Esophagus squamous epithelium (tissue), 5 donors: ENCODE measurements at regions not wholly inside any gene's neighbourhood (a gene's known extent, or its start where the extent isn't known, plus 50 kb on each side); places are given as distances from the start of the nearest gene placed in this dataset.

Experiments
- DNase-seq: peaks from one replicate; lab custom pipeline; 2025; lab: John Stamatoyannopoulos, UW
- H3K27ac ChIP-seq, 4 donors: fragments of 200-600 bp; sonication (generic); one replicate each; pipeline ENCODE4 v1.5.1; 2016 to 2019; ENCODE audit warnings: mild to moderate bottlenecking in 1 of 4
- H3K27me3 ChIP-seq, 4 donors: fragments of 200-600 bp; sonication (generic); 1 replicate in 3 of 4; 2 replicates in 1 of 4; pipeline versions ENCODE4 v1.5.1 to v1.6.0; 2017 to 2021; ENCODE audit warnings: antibody characterized with exemption in 1 of 4
- H3K36me3 ChIP-seq, 3 donors: fragments of 200-600 bp; sonication (generic); one replicate each; pipeline ENCODE4 v1.5.1; 2016 to 2019
- H3K4me1 ChIP-seq, 3 donors: fragments of 200-600 bp; sonication (generic); one replicate each; pipeline ENCODE4 v1.5.1; 2017 to 2019
- H3K4me3 ChIP-seq, 4 donors: fragments of 200-600 bp; sonication (generic); 1 replicate in 3 of 4; 2 replicates in 1 of 4; pipeline ENCODE4 v1.5.1; 2016 to 2019; ENCODE audit warnings: mild to moderate bottlenecking in 2 of 4, moderate library complexity in 1 of 4
- H3K9me3 ChIP-seq, 3 donors: fragments of 200-600 bp; sonication (generic); one replicate each; pipeline ENCODE4 v1.5.1; 2016 to 2019
- POLR2A ChIP-seq, 4 donors: fragments of 450-650 bp; IDR thresholded peaks; one replicate each; pipeline ENCODE4 v1.6.1; 2017; ENCODE audit warnings: antibody characterized with exemption in 4 of 4, mild to moderate bottlenecking in 4 of 4, moderate library complexity in 3 of 4
- WGBS, 2 donors: methylation state at CpG; one replicate each; pipeline ENCODE4 v1.1.5; 2018; 5-methylcytosine and 5-hydroxymethylcytosine counted together
- intact Hi-C: fragments of 100-400 bp; cut with DNase I; formaldehyde crosslinking; loops from one replicate; pipeline ENCODE4 v1.15.0; 2022
- TF ChIP-seq, protein P1 (sequence below), 6 experiments: fragments of 450-650 bp in 4 of 6; fragments of 200-600 bp in 2 of 6; sonication (generic) in 2 of 6; IDR thresholded peaks; one replicate each; pipeline ENCODE4 v1.5.1; 2016 to 2019; ENCODE audit warnings: antibody characterized with exemption in 6 of 6, mild to moderate bottlenecking in 4 of 6, moderate library complexity in 4 of 6
- donor health status: DM: yes; HTN: yes; CAD: no.

- Histone ChIP-seq H3K27ac (no peak overlapping the region), H3K36me3 (no peaks in the 10 kb centered on the region), H3K4me1 (no peaks in the 10 kb centered on the region), H3K27me3 (peaks cover 0 to 92% (median 0%) of the 10 kb centered on the region in 4 donors), H3K9me3 (no peaks in the 10 kb centered on the region), H3K4me3 (no peak overlapping the region)
- 73 to 74% methylated on average over 2 of the region's 2 CpGs for WGBS, 2 donors
- TF ChIP-seq, protein P1, sequence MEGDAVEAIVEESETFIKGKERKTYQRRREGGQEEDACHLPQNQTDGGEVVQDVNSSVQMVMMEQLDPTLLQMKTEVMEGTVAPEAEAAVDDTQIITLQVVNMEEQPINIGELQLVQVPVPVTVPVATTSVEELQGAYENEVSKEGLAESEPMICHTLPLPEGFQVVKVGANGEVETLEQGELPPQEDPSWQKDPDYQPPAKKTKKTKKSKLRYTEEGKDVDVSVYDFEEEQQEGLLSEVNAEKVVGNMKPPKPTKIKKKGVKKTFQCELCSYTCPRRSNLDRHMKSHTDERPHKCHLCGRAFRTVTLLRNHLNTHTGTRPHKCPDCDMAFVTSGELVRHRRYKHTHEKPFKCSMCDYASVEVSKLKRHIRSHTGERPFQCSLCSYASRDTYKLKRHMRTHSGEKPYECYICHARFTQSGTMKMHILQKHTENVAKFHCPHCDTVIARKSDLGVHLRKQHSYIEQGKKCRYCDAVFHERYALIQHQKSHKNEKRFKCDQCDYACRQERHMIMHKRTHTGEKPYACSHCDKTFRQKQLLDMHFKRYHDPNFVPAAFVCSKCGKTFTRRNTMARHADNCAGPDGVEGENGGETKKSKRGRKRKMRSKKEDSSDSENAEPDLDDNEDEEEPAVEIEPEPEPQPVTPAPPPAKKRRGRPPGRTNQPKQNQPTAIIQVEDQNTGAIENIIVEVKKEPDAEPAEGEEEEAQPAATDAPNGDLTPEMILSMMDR (IDR thresholded peaks at IDR 0.05) = no peak
- no peak for TF ChIP-seq POLR2A (IDR thresholded peaks at IDR 0.05)
- intact Hi-C loops = no loop called here
- no peak for DNase-seq
Observed at GRCh38 chr9:93821307-93821703, 133.8 kb downstream of the BARX1 start.

DNA sequence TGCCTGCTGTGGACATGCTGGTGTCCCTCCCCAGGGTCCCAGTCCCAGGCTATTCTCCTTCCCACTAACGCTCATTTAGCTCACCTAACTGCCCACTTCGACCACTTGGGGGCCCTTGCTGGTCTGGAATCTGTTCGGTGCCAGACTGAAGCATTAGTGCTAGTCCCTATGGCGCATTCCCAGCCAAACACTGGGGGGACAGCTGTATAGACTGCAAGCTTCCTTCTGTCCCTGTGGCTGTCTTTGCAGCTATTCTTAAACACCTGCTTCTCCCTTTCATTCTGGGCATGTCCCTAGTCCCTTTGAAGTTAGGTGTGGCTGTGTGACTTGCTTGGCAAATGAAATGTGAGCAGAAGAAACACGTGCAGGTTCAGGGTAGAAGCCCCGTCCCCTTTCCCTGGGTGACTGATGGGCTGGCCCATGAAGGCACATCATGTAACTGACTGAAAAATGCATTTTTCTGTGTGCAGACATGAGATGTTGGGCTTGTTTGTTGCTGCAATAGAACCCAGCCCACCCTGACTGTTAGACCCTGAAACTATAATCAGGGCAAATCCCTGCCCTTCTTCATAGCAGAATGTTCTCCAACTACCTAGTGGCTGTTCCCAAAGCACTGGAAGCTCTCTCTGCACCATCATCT, 134.4 kb downstream of the BARX1 start:
- H3K9me3 ChIP-seq = no peaks in the 10 kb centered on the region
- intact Hi-C loops = no loop called here
- no peak for TF ChIP-seq POLR2A (IDR thresholded peaks at IDR 0.05)
- TF ChIP-seq, protein P1 (IDR thresholded peaks at IDR 0.05) = no peak
- DNase-seq = no peak
- H3K4me1 ChIP-seq = no peaks in the 10 kb centered on the region
- peaks cover 0 to 89% (median 0%) of the 10 kb centered on the region in 4 donors for H3K27me3 ChIP-seq
- WGBS, 2 donors = 34 to 44% methylated on average over 4 to 6 of the region's 6 CpGs
- H3K4me3 ChIP-seq = no peak overlapping the region
- no peaks in the 10 kb centered on the region for H3K36me3 ChIP-seq
- H3K27ac ChIP-seq = no peak overlapping the region

GRCh38 chr9:93819905-93820304, 135.2 kb downstream of the BARX1 start:
- DNase-seq = no peak
- H3K27me3 ChIP-seq = peaks cover 0 to 88% (median 0%) of the 10 kb centered on the region in 4 donors
- H3K36me3 ChIP-seq = no peaks in the 10 kb centered on the region
- TF ChIP-seq, protein P1 (IDR thresholded peaks at IDR 0.05) = no peak
- no peak for TF ChIP-seq POLR2A (IDR thresholded peaks at IDR 0.05)
- intact Hi-C loops = no loop called here
- WGBS, 2 donors = 87 to 90% methylated on average over 2 to 3 of the region's 5 CpGs
- no peaks in the 10 kb centered on the region for H3K4me1 ChIP-seq
- H3K27ac ChIP-seq = no peak overlapping the region
- H3K9me3 ChIP-seq = no peaks in the 10 kb centered on the region
- no peak overlapping the region for H3K4me3 ChIP-seq

GRCh38 chr9:93818827-93819472, 136.2 kb downstream of the BARX1 start:
- no peak for DNase-seq
- Histone ChIP-seq H3K9me3 (no peaks in the 10 kb centered on the region), H3K4me1 (no peaks in the 10 kb centered on the region), H3K36me3 (no peaks in the 10 kb centered on the region), H3K27ac (no peak overlapping the region), H3K27me3 (peaks cover 0 to 88% (median 0%) of the 10 kb centered on the region in 4 donors), H3K4me3 (no peak overlapping the region)
- TF ChIP-seq, protein P1 (IDR thresholded peaks at IDR 0.05) = no peak
- TF ChIP-seq POLR2A (IDR thresholded peaks at IDR 0.05) = no peak
- 39% methylated on average over 2 of the region's 17 CpGs; no CpG with 5 or more reads in 1 of the 2 donors for WGBS, 2 donors
- intact Hi-C loops = no loop called here

DNA sequence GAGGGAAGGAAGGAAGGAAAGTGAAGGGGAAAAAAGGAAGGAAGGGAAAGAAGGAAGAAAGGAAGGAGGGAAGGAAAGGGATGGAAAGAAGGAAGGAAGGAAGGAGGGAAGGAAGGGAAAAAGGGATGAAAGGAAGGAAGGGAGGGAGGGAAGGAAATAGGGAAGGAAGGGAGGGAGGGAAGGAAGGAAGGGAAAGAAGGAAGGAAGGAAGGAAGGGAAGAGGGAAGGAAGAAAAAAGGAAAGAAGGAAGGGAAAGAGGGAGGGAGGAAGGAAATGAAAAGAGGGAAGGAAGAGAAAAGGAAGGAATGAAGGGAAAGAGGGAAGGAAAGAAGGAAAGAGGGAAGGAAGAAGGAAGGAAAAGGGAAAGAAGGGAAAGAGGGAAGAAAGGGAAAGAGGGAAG, 136.9 kb downstream of the BARX1 start:
- intact Hi-C loops = no loop called here
- DNase-seq = no peak

More for the DNA sequence above, 136.9 kb downstream of the BARX1 start:
- Histone ChIP-seq H3K27ac (no peak overlapping the region), H3K4me3 (no peak overlapping the region), H3K27me3 (peaks cover 0 to 89% (median 0%) of the 10 kb centered on the region in 4 donors), H3K36me3 (no peaks in the 10 kb centered on the region), H3K4me1 (no peaks in the 10 kb centered on the region), H3K9me3 (no peaks in the 10 kb centered on the region)
- TF ChIP-seq POLR2A (IDR thresholded peaks at IDR 0.05) = no peak
- TF ChIP-seq, protein P1 (IDR thresholded peaks at IDR 0.05) = no peak
